Effector memory CD4-positive, alpha-beta T cell (primary cell): ENCODE measurements at regions not wholly inside any gene's neighbourhood (a gene's known extent, or its start where the extent isn't known, plus 50 kb on each side); places are given as distances from the start of the nearest gene placed in this dataset.

Source experiments
- DNase-seq, 3 donors: peaks; one replicate each; pipeline ENCODE4 v3.0.0-alpha.2; 2020
- H3K27ac ChIP-seq: 2 replicates; pipeline ENCODE4 v1.7.0; 2013; ENCODE audit warnings: mild to moderate bottlenecking, low read length, moderate library complexity; ENCODE audit not compliant: insufficient read depth, poor library complexity, severe bottlenecking
- H3K27me3 ChIP-seq: replicated peaks from 2 replicates; pipeline ENCODE4 v1.7.0; 2013; ENCODE audit warnings: mild to moderate bottlenecking, low read length; ENCODE audit not compliant: insufficient read depth, control insufficient read depth, poor library complexity, severe bottlenecking
- H3K36me3 ChIP-seq: 2 replicates; pipeline ENCODE4 v1.7.0; 2013; ENCODE audit warnings: mild to moderate bottlenecking, low read length, moderate library complexity; ENCODE audit not compliant: control insufficient read depth, insufficient read depth
- H3K4me1 ChIP-seq: 2 replicates; pipeline ENCODE4 v1.7.0; 2013; ENCODE audit warnings: low read length, mild to moderate bottlenecking; ENCODE audit not compliant: control insufficient read depth, insufficient read depth, poor library complexity, severe bottlenecking
- H3K4me3 ChIP-seq: 2 replicates; pipeline ENCODE4 v1.7.0; 2013; ENCODE audit warnings: low read length, low read depth, mild to moderate bottlenecking; ENCODE audit not compliant: insufficient read depth, poor library complexity, severe bottlenecking
- H3K9me3 ChIP-seq: 2 replicates; pipeline ENCODE4 v1.7.0; 2013; ENCODE audit warnings: mild to moderate bottlenecking, low read length, moderate library complexity; ENCODE audit not compliant: control insufficient read depth

DNA sequence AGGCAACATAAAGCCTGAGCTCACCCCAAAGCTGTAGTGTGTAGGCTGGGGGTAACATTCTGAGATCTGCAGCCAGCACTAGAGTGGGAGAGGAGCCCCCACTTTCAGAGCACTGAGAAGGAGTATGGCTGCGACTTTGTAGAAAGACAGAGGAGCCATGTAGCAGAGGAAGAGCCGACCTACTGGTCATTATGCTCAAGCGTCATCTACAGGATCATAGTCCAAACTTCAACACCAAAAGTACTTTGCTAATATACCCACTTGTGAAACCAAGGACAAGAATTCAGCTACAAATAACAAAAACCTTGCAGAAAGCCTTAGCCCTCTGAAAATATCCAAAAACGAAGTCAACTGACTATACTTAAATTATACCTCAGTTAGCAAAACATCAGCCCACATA is 330.1 kb downstream of the MAN2A1 start:
- no peaks in the 10 kb centered on the region for H3K4me1 ChIP-seq

DNA sequence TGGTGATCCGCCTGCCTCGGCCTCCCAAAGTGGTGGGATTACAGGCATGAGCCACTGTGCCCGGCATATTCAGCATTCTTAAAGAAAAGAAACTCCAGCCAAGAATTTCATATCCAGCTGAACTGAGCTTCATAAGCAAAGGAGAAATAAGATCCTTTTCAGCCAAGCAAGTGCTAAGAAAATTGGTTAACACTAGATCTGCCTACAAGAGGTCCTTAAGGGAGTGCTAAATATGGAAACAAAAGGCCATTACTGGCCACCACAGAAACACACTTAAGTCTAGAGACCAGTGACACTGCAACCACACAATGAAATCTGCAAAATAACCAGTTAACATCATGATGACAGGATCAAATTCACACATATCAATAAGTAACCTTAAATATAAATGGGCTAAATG is 331.5 kb downstream of the MAN2A1 start:
- no peaks in the 10 kb centered on the region for H3K36me3 ChIP-seq
- no peak overlapping the region for H3K27ac ChIP-seq
- DNase-seq = no peak

More for the DNA sequence above, 330.1 kb downstream of the MAN2A1 start:
- Histone ChIP-seq H3K27me3 (no peaks in the 10 kb centered on the region), H3K9me3 (no peaks in the 10 kb centered on the region), H3K27ac (no peak overlapping the region), H3K4me3 (no peak overlapping the region), H3K36me3 (no peaks in the 10 kb centered on the region)
- DNase-seq = no peak

DNA sequence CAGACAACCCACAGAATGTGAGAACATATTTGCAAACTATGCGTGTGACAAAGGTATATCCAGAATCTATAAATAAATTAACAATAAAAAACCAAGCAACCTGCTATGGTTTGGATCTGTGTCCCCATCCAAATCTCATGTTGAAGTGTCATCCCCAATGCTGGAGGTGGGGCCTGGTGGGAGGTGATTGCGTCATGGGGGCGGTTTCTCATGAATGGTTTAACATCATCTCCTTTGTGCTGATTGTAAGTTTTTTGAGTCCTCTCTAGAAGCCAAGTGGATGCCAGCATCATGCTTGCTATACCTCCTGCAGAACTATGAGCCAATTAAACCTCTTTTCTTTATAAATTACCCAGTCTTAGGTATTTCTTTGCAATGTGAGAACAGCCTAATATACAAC is 335.4 kb downstream of the MAN2A1 start:
- Histone ChIP-seq H3K4me1 (no peaks in the 10 kb centered on the region), H3K9me3 (no peaks in the 10 kb centered on the region), H3K4me3 (no peak overlapping the region), H3K27ac (no peak overlapping the region), H3K27me3 (no peaks in the 10 kb centered on the region), H3K36me3 (no peaks in the 10 kb centered on the region)
- DNase-seq = no peak

More for the DNA sequence above, 331.5 kb downstream of the MAN2A1 start:
- H3K9me3 ChIP-seq = no peaks in the 10 kb centered on the region
- H3K4me1 ChIP-seq = no peaks in the 10 kb centered on the region
- no peaks in the 10 kb centered on the region for H3K27me3 ChIP-seq
- no peak overlapping the region for H3K4me3 ChIP-seq

DNA sequence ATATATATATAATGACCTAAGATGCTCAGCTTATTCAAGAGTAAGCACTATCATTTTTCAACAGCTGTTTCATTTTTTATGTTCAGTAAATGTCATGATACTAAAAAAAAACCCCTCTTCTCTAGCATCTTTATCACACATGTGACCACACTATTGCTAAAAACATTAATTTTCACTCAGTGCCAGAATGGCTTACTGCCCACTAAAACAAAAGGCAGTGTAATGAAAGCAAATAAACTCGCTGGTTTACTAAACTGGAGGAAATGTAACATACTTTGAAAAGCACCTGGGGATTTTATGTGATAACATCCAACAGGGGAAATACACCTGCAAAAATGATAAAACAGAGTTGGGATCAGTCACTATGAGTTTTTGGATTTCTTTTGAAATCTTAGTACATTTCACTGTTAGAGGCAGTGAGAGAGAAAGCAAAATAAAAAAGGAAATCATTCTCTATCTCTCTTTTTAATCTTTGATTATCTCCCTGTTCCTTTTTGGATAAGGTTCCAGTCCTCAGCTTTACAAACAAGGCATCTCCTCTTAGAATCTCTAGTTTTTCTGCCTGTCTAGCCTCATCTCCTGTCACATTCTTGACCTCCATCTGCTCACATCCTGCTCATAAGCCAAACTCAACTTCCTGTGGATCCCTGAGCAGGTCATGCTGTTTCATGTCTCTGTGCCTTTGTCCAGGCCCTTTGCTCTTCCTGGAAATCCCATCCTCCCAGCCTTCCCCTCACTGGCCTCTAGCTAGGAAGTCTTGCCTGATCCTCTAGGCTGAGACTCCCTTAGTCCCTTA is 338.0 kb downstream of the MAN2A1 start:
- no peaks in the 10 kb centered on the region for H3K4me1 ChIP-seq
- no peak for DNase-seq
- H3K27me3 ChIP-seq = no peaks in the 10 kb centered on the region
- no peaks in the 10 kb centered on the region for H3K36me3 ChIP-seq
- H3K4me3 ChIP-seq = no peak overlapping the region
- no peak overlapping the region for H3K27ac ChIP-seq
- no peaks in the 10 kb centered on the region for H3K9me3 ChIP-seq

DNA sequence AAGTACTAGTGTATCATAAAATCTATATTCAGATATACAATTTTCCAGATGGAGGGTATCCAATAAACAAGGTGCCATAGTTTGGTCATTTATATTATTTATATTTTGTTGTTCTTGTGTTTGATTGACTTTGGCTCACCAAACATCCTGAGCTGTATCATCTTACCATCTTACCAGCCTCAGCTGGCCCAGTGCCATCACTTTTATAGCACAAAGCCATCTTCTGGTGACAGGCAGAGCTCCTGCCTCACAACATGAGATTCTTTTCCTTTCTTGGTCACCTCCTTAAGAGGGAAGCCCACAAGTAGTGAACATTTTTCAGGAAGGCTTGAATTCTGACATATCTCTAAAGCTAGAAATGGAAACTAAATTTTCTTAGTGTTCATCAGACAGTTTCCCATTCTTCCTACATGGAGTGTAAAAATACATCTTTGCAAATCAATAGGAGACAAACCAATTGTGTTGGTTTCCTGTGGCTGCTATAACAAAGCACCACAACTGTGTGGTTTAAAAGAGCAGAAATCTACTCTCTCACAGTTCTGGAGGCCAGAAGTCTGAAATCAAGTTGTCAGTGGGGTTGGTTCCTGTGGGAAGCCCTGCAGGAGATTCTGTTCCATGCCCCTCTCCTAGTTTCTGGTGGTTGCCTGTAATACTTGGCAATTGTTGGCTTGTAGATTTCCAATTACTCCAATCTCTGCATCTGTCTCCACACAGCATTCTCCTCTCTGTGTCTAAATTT is 341.8 kb downstream of the MAN2A1 start:
- Histone ChIP-seq H3K27me3 (no peaks in the 10 kb centered on the region), H3K4me1 (no peaks in the 10 kb centered on the region), H3K4me3 (no peak overlapping the region), H3K36me3 (no peaks in the 10 kb centered on the region), H3K9me3 (no peaks in the 10 kb centered on the region), H3K27ac (no peak overlapping the region)
- no peak for DNase-seq

DNA sequence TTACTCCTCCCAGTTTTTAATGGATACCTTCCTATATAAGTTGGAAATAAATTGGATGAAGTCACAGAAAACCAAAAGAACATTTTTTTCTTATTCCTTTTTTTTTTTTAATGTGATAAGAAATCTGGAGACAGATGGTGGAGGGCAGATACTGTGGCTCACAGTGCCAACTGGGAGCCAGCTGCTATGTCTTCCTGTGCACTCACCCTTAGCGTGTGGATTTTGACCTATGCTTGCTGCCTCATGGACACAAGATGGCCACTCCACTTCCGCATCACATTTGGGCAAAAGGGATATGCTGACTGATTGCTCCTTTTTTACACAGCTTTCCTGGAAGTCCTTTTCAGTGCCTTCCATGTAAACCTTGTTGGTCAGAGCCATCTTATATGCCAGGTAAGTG is 342.6 kb downstream of the MAN2A1 start:
- H3K4me1 ChIP-seq = no peaks in the 10 kb centered on the region
- no peaks in the 10 kb centered on the region for H3K36me3 ChIP-seq
- H3K4me3 ChIP-seq = no peak overlapping the region
- no peaks in the 10 kb centered on the region for H3K27me3 ChIP-seq
- no peak overlapping the region for H3K27ac ChIP-seq
- H3K9me3 ChIP-seq = no peaks in the 10 kb centered on the region
- no peak for DNase-seq

DNA sequence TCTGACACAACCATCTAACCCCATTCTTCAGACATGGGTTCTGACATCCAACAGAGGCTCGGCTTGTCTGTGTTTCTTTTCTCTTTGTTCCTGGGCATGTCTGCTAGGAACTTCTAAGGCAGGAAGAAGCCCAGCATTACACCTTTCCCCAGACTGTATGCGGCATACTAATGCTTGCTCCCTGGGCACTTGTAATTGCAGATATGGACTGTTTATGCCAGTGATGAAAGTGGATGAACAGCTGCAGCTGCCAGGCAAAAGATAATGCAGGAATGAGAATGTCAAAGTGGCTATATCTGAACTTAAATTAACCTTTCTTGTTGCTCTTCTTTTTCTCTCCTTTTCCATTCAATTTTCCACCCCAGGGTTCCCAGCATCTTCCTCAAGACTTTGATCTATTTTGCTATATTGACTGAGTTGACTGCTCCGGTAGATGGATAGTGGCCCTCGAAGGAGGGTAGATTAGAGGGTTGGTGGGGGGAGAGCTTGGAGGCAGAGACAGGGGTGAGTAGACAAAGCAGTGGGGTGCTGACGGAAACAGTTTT is 344.4 kb downstream of the MAN2A1 start:
- H3K4me3 ChIP-seq = no peak overlapping the region
- no peaks in the 10 kb centered on the region for H3K4me1 ChIP-seq
- no peak overlapping the region for H3K27ac ChIP-seq
- DNase-seq = no peak
- H3K27me3 ChIP-seq = no peaks in the 10 kb centered on the region
- H3K36me3 ChIP-seq = no peaks in the 10 kb centered on the region
- H3K9me3 ChIP-seq = no peaks in the 10 kb centered on the region

DNA sequence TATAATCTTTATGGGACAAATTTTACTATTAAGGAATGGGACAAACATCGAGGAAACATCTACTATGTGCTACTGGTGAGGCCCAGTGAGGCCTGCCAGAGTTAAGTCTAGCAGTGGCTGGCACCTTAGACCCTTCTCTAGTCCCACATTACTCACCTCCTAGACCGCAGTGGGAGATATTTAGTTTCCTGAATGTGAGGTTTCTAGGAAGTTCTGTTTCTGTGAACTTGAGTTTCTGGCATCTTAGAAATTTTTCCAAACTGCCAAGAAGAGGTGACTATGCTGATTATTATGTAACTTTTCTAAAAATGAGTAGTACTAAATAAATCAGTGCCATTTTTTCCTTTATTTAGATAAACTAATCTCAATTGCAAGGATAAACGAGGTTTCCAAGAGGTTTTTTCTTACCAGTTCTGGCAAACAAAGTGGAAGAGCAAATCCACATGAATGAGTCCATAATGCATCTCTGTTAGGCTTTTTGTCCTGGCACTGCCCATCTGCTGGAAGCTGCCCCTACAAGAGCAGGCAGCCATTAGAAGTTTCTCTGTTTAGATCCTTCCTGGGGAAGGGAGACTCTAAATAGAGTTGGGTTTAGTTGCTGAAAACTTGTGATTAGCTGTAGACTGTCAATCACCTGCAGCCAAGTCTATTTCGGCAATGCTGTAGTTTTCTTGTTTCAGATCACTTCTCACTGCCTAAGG is 348.7 kb downstream of the MAN2A1 start:
- no peak overlapping the region for H3K4me3 ChIP-seq
- H3K27ac ChIP-seq = no peak overlapping the region
- H3K27me3 ChIP-seq = no peaks in the 10 kb centered on the region
- no peaks in the 10 kb centered on the region for H3K4me1 ChIP-seq
- H3K9me3 ChIP-seq = no peaks in the 10 kb centered on the region
- DNase-seq = no peak
- H3K36me3 ChIP-seq = no peaks in the 10 kb centered on the region

DNA sequence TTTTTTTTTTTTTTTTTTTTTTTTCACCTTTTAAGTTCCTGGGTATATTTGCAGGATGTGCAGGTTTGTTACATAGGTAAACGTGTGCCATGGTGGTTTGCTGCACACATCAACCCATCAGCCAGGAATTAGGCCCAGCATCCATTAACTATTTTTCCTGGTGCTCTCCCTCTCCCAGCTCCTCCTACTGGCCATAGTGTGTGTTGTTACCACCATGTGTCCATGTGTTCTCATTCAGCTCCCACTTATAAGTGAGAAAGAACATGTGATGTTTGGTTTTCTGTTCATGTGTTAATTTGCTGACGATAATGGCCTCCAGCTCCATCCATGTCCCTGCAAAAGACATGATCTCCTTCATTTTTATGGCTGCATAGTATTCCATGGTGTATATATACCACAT is 350.5 kb downstream of the MAN2A1 start:
- H3K4me1 ChIP-seq = no peaks in the 10 kb centered on the region
- H3K27me3 ChIP-seq = no peaks in the 10 kb centered on the region
- no peaks in the 10 kb centered on the region for H3K36me3 ChIP-seq
- no peak for DNase-seq
- no peak overlapping the region for H3K4me3 ChIP-seq
- no peak overlapping the region for H3K27ac ChIP-seq
- H3K9me3 ChIP-seq = no peaks in the 10 kb centered on the region
